HCT116 (cell line): ENCODE measurements at regions not wholly inside any gene's neighbourhood (a gene's known extent, or its start where the extent isn't known, plus 50 kb on each side); places are given as distances from the start of the nearest gene placed in this dataset.

ENCODE experiments used
- ATAC-seq: fragments of 200-7000 bp; cut with Tn5 transposase; 2 replicates; pipeline ENCODE4 v1.9.1; 2020; ENCODE audit warnings: mild to moderate bottlenecking, moderate library complexity
- BruUV-seq: library from RNA; stranded (reverse); fragments of 400-500 nt; replicated peaks from 2 replicates; lab custom pipeline; 2021; lab: Mats Ljungman, UMichigan
- CTCF ChIA-PET: fragments of 300-600 bp; sonication (Branson Sonifier 250); formaldehyde crosslinking; loops from one replicate; lab custom pipeline; 2021; ENCODE audit warnings: antibody characterized with exemption; lab: Charles Lee
- POLR2A ChIA-PET: fragments of 300-600, 350-600 bp; sonication (Branson Sonifier 250); formaldehyde crosslinking; loops from one replicate; lab custom pipeline; 2021; ENCODE audit warnings: antibody characterized with exemption; lab: Charles Lee
- RAD21 ChIA-PET, 2 experiments: fragments of 300-600 bp; sonication (Branson Sonifier 250); formaldehyde crosslinking; loops; one replicate each; lab custom pipeline; 2023; ENCODE audit warnings: low total read pairs in 2 of 2; ENCODE audit not compliant: uncharacterized antibody in 2 of 2, unreplicated experiment in 2 of 2, low non-redundant PET in 1 of 2; lab: Charles Lee
- DNase-seq: peaks from one replicate; pipeline ENCODE4 v3.0.0-alpha.2; 2010; ENCODE audit warnings: low read depth, low spot score
- H2AFZ ChIP-seq: fragments of 200-600 bp; shearing (Covaris generic), sonication (generic); 2 replicates; pipeline ENCODE4 v1.6.1; 2017; ENCODE audit warnings: low read depth, mixed run types, mixed read lengths, antibody characterized with exemption, low read length; ENCODE audit not compliant: poor library complexity, severe bottlenecking
- H3K27ac ChIP-seq: 2 replicates; pipeline ENCODE4 v1.5.1; 2012; ENCODE audit warnings: low read depth, low read length
- H3K27me3 ChIP-seq: fragments of 200-600 bp; sonication (generic); 2 replicates; pipeline ENCODE4 v1.6.1; 2016; ENCODE audit warnings: mixed run types, low read length, mixed read lengths; ENCODE audit not compliant: insufficient read depth
- H3K36me3 ChIP-seq, 2 experiments: fragments of 200-500 bp in 1 of 2; fragments of 200-600 bp in 1 of 2; sonication (Bioruptor generic) in 1 of 2; sonication (generic) in 1 of 2; 2 replicates each; pipeline versions ENCODE4 v1.5.1 to v1.6.1; 2014 to 2016; ENCODE audit warnings: low read length in 2 of 2, inconsistent platforms in 1 of 2, mixed read lengths in 1 of 2, mixed run types in 1 of 2; ENCODE audit not compliant: insufficient read depth in 2 of 2, control insufficient read depth in 1 of 2
- H3K4me1 ChIP-seq, 2 experiments: fragments of 200-600 bp in 1 of 2; sonication (generic) in 1 of 2; 2 replicates each; pipeline versions ENCODE4 v1.5.1 to v1.6.1; 2012 to 2017; ENCODE audit warnings: low read length in 2 of 2, inconsistent platforms in 1 of 2, mild to moderate bottlenecking in 1 of 2, mixed read lengths in 1 of 2, mixed run types in 1 of 2, moderate library complexity in 1 of 2; ENCODE audit not compliant: insufficient read depth in 2 of 2, control insufficient read depth in 1 of 2
- H3K4me2 ChIP-seq: fragments of 200-600 bp; sonication (generic); 2 replicates; pipeline ENCODE4 v1.6.1; 2017; ENCODE audit warnings: mixed run types, low read length, mixed read lengths
- H3K4me3 ChIP-seq, 2 experiments: fragments of 200-600 bp in 1 of 2; sonication (generic) in 1 of 2; replicated peaks in 1 of 2; 2 replicates each; pipeline ENCODE4 v1.5.1; 2011 to 2016; ENCODE audit warnings: low read length in 2 of 2, control low read depth in 1 of 2, low read depth in 1 of 2, mild to moderate bottlenecking in 1 of 2, mixed read lengths in 1 of 2, mixed run types in 1 of 2
- H3K79me2 ChIP-seq: fragments of 200-600 bp; sonication (generic); 2 replicates; pipeline ENCODE4 v1.6.1; 2017; ENCODE audit warnings: mild to moderate bottlenecking, mixed run types, low read length, moderate library complexity, mixed read lengths; ENCODE audit not compliant: insufficient read depth
- H3K9ac ChIP-seq: fragments of 200-600 bp; sonication (generic); 2 replicates; pipeline ENCODE4 v1.6.1; 2016; ENCODE audit warnings: low read length, mixed read lengths
- H3K9me2 ChIP-seq: fragments of 200-600 bp; sonication (generic), shearing (Covaris generic); 2 replicates; pipeline ENCODE4 v1.6.1; 2017; ENCODE audit warnings: mixed run types, mild to moderate bottlenecking, moderate library complexity; ENCODE audit not compliant: insufficient read depth
- H3K9me3 ChIP-seq, 2 experiments: fragments of 200-500 bp in 1 of 2; fragments of 200-600 bp in 1 of 2; sonication (Bioruptor generic) in 1 of 2; sonication (generic) in 1 of 2; 2 replicates each; pipeline ENCODE4 v1.6.1; 2014 to 2017; ENCODE audit warnings: low read length in 2 of 2, mixed read lengths in 2 of 2, inconsistent platforms in 1 of 2, low read depth in 1 of 2, mild to moderate bottlenecking in 1 of 2, mixed run types in 1 of 2, moderate library complexity in 1 of 2; ENCODE audit not compliant: control insufficient read depth in 1 of 2, insufficient read depth in 1 of 2
- H4K20me1 ChIP-seq: fragments of 200-600 bp; sonication (generic), shearing (Covaris generic); 2 replicates; pipeline ENCODE4 v1.6.1; 2017; ENCODE audit warnings: mixed run types, mild to moderate bottlenecking, moderate library complexity; ENCODE audit not compliant: insufficient read depth
- ATF3 ChIP-seq: IDR thresholded peaks from 2 replicates; pipeline ENCODE4 v1.6.1; 2012
- CEBPB ChIP-seq: IDR thresholded peaks from 2 replicates; pipeline ENCODE4 v1.6.1; 2012; ENCODE audit warnings: low read depth
- CTCF ChIP-seq, 3 experiments: fragments of 200-600 bp in 1 of 3; sonication (generic) in 1 of 3; IDR thresholded peaks in 2 of 3; conservative IDR thresholded peaks in 1 of 3; 2 replicates each; pipeline ENCODE4 v1.5.1; 2012 to 2017; ENCODE audit warnings: low read depth in 2 of 3, low read length in 2 of 3, antibody characterized with exemption in 1 of 3, borderline replicate concordance in 1 of 3, control low read depth in 1 of 3, mild to moderate bottlenecking in 1 of 3, mixed read lengths in 1 of 3, mixed run types in 1 of 3, moderate library complexity in 1 of 3; ENCODE audit not compliant: insufficient read depth in 1 of 3
- ELF1 ChIP-seq: IDR thresholded peaks from 2 replicates; pipeline ENCODE4 v1.6.1; 2012; ENCODE audit warnings: low read depth, borderline replicate concordance
- EZH2 ChIP-seq: fragments of 200-600 bp; sonication (generic); IDR thresholded peaks from 2 replicates; pipeline ENCODE4 v1.6.1; 2017; ENCODE audit warnings: antibody characterized with exemption, mixed run types
- EZH2phosphoT487 ChIP-seq: fragments of 200-600 bp; IDR thresholded peaks from 2 replicates; pipeline ENCODE4 v1.6.1; 2018; ENCODE audit warnings: antibody characterized with exemption, borderline replicate concordance
- JUND ChIP-seq: IDR thresholded peaks from 2 replicates; pipeline ENCODE4 v1.6.1; 2012
- MAX ChIP-seq: IDR thresholded peaks from 2 replicates; pipeline ENCODE4 v1.6.1; 2012
- POLR2A ChIP-seq: IDR thresholded peaks from 2 replicates; pipeline ENCODE4 v1.7.0; 2011; ENCODE audit warnings: borderline replicate concordance; ENCODE audit not compliant: insufficient read depth, insufficient read length; ENCODE audit errors: extremely low read depth
- POLR2AphosphoS5 ChIP-seq: IDR thresholded peaks from 2 replicates; pipeline ENCODE4 v1.6.1; 2011; ENCODE audit warnings: mild to moderate bottlenecking, low read depth, low read length, moderate library complexity
- RAD21 ChIP-seq: IDR thresholded peaks from 2 replicates; pipeline ENCODE4 v1.6.1; 2012; ENCODE audit warnings: low read depth, mild to moderate bottlenecking
- SRF ChIP-seq: IDR thresholded peaks from 2 replicates; pipeline ENCODE4 v1.6.1; 2012; ENCODE audit warnings: low read depth
- TCF7L2 ChIP-seq: IDR thresholded peaks from 2 replicates; pipeline ENCODE4 v1.7.0; 2011; ENCODE audit warnings: borderline replicate concordance, inconsistent platforms; ENCODE audit not compliant: insufficient read depth, insufficient read length; ENCODE audit errors: extremely low read depth
- YY1 ChIP-seq: IDR thresholded peaks from 2 replicates; pipeline ENCODE4 v1.6.1; 2011; ENCODE audit warnings: low read length, low read depth, moderate library complexity, mild to moderate bottlenecking; ENCODE audit not compliant: insufficient replicate concordance; ENCODE audit errors: extremely low read depth
- ZBTB33 ChIP-seq: IDR thresholded peaks from 2 replicates; pipeline ENCODE4 v1.6.1; 2011; ENCODE audit warnings: mild to moderate bottlenecking, low read length, moderate library complexity; ENCODE audit not compliant: insufficient replicate concordance; ENCODE audit errors: extremely low read depth
- ZFX ChIP-seq: fragments of 450-650 bp; IDR thresholded peaks from 2 replicates; pipeline ENCODE4 v1.6.1; 2017
- intact Hi-C: fragments of 100-400 bp; cut with micrococcal nuclease; formaldehyde crosslinking; loops from 2 replicates; pipeline ENCODE4 v1.10.0; 2022

GRCh38 chr18:41206341-41206830, 748.6 kb upstream of the PIK3C3 start:
- H3K79me2 ChIP-seq: no peaks in the 10 kb centered on the region
- no peak overlapping the region for H3K4me2 ChIP-seq
- H3K27me3 ChIP-seq: no peaks in the 10 kb centered on the region
- RAD21 ChIA-PET: no interaction called here
- no peak overlapping the region for H3K9ac ChIP-seq
- ATAC-seq (no peak), DNase-seq (no peak)
- H3K4me1 ChIP-seq: no peaks in the 10 kb centered on the region
- CTCF ChIA-PET: no interaction called here
- no TSS peak for BruUV-seq
- peaks cover 1 to 5% of the 10 kb centered on the region in 2 experiments; a peak in 2 of 4 replicates for H3K9me3 ChIP-seq
- no peak overlapping the region for H3K27ac ChIP-seq
- no peaks in the 10 kb centered on the region for H3K36me3 ChIP-seq
- intact Hi-C loops: no loop called here
- H3K4me3 ChIP-seq: no peak overlapping the region
- TF ChIP-seq YY1: no peak
- TF ChIP-seq TCF7L2: no peak
- TF ChIP-seq SRF: no peak
- TF ChIP-seq CEBPB: no peak
- no peak for TF ChIP-seq RAD21
- no peak for TF ChIP-seq JUND
- TF ChIP-seq ATF3: no peak
- TF ChIP-seq ZBTB33: no peak
- no peak for TF ChIP-seq CTCF (IDR thresholded peaks at IDR 0.05 in 2 of 3, conservative IDR thresholded peaks at IDR 0.05 in 1 of 3; ENCODE audit: borderline replicate concordance in 1 of 3, insufficient read depth in 1 of 3, low read depth in 2 of 3, low read length in 2 of 3)
- no peak for TF ChIP-seq MAX
- no peak for TF ChIP-seq POLR2AphosphoS5
- no peak for TF ChIP-seq POLR2A
- TF ChIP-seq EZH2: no peak
- TF ChIP-seq EZH2phosphoT487: no peak
- TF ChIP-seq ZFX: no peak
- TF ChIP-seq ELF1: no peak
- POLR2A ChIA-PET: no interaction called here
- H4K20me1 ChIP-seq: no peaks in the 10 kb centered on the region
- H2AFZ ChIP-seq: no peak overlapping the region
- no peaks in the 10 kb centered on the region for H3K9me2 ChIP-seq
